GM19328 (cell line): ENCODE measurements at regions not wholly inside any gene's neighbourhood (a gene's known extent, or its start where the extent isn't known, plus 50 kb on each side); places are given as distances from the start of the nearest gene placed in this dataset.

Experiments used
- ATAC-seq: cut with Tn5 transposase; IDR thresholded peaks from one replicate; pipeline ENCODE4 v1.9.1; 2021; ENCODE audit warnings: mild to moderate bottlenecking, moderate library complexity; ENCODE audit not compliant: unreplicated experiment

- no peak for ATAC-seq
Measured at GRCh38 chr2:128490321-128490720, 171.7 kb upstream of the HS6ST1 start.

DNA sequence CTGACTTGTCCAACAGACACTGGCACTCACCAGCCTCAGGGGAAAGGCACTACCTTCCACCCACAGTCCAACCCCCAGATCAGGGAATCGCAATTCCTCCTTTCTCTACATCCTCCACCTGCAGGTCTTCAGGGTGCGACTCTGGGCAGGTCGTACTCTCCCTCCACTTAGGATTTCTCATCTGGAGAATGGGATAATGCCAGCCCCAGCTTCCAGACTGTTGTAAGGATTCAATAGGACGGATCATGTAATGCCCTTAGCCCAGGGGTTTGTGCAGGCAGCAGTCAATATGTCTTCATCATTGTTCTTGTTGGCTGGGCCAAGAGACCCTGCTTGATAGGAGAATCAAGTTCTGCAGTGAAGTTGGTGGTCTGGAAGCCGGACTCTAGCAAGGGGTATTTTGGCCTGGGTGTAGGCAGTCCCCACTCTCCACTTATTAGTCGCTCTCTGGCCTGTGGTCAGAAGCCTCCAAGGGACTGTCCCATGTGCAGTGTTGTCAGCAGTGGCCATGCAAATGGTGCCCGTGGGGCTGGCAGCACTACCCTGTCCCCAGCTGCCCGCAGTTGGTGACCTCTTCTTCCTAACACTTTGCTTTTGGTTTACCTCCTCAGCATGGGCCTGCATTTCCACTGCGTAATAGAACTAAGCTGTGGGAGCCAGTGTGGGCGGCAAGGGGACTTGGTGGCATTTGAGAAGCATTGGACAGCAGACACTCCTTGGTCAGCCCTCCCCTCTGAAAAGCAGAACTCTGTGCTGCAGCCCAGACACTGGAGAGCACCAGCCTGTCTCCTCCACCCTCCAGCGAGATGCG is 172.4 kb upstream of the HS6ST1 start:
- no peak for ATAC-seq

GRCh38 chr2:128491692-128492244 is 173.1 kb upstream of the HS6ST1 start:
- ATAC-seq: no peak

DNA sequence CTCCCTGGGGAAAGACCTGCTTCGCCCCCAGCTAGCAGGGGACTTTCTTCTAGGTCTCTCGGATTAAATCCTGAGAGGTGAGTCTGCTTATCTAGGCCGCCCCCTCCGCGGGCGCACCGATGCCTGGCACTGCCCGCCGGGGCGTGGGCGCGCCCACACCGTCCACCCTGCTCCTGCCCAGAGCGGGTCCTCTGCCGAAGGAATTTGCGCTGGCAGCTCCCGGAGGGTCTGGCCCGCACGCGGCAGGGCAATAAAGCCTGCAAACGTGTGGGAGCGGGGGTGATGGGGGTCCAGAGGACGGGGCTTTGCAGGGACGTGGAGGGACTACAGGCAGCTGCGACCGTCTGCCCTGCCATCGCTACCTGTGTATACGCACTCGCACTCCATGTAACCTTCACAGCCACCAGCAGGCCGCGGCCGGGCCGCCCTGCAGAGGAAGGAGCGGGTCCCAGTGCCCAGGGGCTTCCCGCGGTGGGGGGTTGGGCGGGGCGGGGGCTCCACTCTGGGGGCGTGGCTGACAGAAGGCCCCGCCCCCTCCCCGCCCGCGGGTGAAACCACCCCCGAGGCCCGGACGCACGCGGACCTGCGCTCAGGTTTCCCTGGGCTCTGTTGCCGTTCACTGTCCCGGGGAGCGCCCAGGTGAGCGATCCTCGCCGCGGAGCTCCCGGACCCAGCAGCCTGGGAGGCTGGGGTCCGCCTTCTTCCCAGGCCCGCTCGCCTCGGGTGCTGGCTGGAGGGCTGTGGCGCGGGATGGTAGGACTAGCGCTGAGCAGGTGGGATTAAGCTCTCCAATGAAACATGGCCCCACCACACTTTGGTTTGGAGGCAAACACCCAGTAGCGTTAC is 174.5 kb upstream of the HS6ST1 start:
- no peak for ATAC-seq

- ATAC-seq: no peak
Measured at GRCh38 chr2:128493880-128494279, 175.2 kb upstream of the HS6ST1 start.

DNA sequence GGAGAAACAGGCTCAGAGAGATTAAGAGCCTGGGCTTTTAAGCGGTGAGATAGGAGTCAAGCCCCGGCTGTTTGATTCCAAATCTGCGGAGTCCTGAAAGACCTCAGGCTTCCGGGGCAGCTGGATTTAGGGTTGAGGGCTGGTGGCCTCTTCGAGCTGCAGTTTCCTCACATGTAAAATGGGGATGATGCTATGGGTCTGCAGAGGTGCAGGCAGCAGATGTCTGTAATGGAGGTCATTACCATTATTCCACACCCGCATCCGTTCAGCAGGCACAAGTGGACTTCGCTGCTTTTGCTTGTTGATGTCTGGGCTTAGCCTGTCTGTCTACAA is 175.6 kb upstream of the HS6ST1 start:
- no peak for ATAC-seq

DNA sequence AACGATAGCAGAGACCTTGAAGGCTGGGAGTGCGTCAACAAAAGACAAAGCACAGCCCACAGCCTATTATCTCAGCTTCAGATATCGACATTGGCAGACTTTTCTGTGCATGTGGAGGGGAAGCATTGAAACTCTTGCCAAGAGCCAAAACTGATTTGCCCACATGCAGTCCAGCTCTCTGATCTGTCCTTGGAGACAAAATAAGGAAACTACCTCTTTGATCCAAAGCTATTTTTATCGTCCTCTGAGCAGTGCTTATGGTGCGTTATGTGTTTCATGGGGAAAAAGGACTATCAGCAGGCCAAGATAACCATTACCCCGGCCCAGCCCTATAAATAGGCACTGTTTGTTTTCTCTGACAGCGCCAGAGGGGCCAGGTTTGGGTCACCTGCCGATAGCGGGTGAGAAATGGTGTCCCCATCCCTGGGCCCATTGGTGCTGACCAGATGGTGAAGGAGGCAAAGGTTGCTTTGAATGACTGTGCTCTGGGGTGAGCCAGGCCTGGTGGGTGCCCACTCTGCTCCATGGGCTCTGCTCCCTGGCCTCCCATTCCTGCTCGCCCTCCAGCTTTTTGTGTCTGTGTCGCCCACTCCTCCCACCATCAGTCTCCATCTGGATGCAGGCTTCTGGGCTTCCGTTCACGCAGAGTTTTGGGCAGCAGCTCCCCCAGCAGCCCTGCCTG is 176.1 kb upstream of the HS6ST1 start:
- ATAC-seq: no peak

DNA sequence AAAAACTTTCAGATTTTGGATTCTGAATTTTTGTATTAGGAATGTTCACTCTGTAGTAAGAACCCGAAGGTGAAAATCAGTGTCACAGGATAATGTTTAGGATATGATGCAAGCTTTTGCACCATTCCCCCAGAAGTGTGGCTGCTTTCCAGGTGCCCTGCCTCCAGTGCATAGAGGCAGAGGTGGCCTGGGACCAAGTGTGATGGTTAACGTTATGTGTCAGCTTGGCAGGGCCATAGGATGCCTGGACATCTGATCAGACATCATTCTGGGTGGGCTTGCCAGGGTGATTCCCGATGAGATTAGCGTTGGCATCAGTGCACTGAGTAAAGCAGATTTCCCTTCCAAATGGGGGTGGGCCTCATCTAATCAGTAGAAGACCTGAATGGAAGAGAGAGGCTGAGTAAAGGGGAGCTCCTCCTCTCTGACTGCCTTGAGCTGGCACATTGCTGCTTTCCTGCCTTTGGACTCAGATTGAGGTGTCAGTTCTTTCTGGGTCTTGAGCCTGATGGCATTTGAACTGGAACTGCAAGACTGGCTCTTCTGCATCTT is 177.4 kb upstream of the HS6ST1 start:
- ATAC-seq: no peak

GRCh38 chr2:128496700-128497099 is 178.0 kb upstream of the HS6ST1 start:
- no peak for ATAC-seq

DNA sequence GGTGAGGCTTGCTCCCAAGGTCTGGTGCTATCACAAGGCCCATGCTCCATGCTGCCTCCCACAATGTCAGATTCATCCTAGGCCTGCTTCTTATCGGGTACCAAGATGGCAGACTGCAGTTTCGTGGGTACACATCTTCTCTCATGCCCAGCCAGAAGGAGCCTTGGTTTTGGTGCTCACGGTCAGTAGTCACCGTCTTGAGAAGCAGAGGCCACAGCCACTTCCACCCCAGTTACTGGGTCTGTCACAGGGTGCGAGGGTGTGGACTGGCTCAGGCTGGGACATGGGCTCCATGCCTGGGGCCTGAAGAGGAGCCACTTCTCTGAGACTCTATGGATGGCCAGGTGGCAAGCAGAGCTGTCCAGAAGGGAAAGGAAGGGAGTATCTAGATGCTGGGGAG is 178.8 kb upstream of the HS6ST1 start:
- ATAC-seq: no peak

DNA sequence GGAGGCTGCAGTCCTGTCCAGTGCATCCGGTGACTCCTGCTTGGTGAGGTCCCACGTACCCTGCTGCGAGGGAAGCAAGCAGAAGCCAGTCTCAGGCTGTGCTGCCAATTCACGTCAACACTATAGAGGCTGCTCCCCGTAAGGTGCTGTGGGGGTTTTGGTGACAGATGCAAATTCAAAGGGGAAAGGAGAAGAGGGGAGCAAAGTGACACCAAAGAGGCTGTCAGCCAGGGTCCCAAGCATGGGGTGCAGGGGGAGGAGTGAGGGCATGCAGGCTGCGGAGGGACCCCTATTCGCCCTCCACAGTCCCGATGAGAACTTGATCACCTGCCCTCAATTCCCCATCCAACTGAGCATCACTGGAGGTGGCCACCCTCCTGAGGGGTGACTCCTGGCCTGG is 179.4 kb upstream of the HS6ST1 start:
- ATAC-seq: no peak

DNA sequence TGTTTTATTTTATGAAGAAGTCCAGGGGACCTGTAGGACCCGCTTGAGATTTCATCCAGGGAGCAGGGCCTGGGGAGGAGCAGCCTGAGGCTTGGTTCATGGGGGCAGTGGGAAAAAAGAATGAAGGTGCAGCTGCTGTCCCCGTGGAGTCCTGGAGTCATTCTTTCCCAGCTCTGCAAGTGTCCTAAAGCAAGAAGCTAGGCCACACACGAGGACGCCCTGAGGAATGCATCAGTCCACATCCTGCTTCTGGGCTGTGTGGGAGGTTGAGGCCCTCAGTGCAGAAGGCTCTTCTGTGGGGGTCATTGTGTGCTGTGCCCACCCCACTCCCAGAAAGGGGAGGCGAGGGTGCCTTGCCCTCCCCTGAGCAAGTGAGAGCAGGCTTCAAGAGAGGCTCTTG is 179.9 kb upstream of the HS6ST1 start:
- ATAC-seq: no peak

GRCh38 chr2:128499367-128500137 is 180.9 kb upstream of the HS6ST1 start:
- no peak for ATAC-seq

DNA sequence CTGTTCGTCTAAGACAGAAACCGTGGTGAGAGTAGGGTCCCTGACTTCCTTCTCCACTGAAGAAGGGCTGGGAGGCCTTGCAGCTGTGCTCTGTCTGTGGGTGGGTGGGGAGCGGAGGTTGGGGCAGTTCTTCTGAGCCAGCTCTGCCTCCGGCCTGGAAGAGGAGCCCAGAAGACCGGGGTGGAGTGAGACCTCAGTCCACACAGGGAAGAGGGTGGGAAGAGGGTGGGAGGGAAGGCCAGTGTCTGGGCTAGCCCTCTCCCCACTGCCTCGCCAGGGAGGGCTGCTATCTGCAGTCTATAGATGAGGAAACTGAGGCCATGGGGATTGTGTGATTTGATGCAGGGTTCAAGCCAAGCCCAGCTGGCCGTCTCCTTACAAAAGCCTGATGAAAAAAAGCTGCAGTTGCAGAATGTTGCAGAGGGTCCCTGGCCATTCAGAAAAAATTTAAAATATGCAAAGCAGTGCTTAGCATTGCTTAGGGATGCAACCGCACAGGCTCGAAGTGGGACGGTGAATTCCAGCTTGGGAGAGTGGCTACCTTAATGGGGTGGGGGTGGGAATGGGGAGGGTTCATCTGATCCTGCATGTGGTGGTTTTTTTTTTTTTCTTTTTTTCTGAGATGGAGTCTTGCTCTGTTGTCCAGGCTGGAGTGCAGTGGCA is 181.6 kb upstream of the HS6ST1 start:
- ATAC-seq: no peak

DNA sequence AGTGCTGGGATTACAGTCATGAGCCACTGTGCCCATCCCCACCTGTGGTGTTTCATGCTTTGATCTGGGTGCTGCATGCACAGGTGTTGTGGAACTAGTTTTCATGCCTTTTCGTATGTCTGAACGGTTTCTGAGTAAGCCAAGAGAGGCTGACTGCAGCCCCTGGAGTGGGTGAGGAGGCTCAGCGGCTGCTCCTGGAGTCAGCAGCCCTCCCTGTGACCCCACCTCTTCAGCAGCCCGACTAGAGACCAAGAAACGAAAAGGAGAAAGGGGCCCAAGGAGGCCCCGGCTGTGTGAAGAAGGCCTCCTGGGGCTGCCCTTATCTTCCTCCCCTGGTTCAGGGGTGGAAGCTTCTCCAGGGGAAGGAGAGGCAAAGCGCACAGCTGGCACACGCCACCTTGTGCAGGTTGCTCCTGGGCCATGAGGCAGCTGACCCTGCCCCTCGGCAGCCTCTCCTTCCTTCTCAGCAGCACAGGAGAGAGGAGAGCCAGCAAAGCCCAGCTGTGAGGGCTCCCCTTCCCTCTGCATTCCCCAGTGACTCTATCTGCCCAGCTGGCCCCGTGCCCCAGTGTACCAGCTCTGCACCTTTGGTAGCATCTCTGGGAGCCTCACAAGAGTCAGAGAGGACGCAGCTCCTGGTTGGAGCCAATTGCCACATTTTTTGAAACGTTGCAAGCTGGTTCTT is 182.5 kb upstream of the HS6ST1 start:
- no peak for ATAC-seq

DNA sequence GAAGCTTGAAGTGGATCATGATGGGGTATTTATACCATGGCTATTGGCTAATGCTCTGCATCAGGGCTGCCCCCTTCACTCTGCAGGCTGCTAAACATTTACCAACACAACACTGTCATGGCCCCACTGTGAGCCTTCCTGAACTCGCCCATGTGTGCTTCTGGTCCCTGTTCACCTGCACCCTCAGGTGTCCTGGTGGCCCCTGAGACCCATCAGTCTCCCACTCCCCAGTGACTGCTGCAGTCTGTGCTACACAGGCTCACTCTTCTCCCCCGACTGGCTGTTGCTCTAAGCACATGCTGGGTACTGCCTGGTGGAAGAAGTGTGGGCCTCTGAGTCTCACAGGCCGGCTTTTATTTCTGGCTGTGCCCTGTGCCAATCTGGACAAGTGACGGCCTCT is 183.0 kb upstream of the HS6ST1 start:
- ATAC-seq: no peak

DNA sequence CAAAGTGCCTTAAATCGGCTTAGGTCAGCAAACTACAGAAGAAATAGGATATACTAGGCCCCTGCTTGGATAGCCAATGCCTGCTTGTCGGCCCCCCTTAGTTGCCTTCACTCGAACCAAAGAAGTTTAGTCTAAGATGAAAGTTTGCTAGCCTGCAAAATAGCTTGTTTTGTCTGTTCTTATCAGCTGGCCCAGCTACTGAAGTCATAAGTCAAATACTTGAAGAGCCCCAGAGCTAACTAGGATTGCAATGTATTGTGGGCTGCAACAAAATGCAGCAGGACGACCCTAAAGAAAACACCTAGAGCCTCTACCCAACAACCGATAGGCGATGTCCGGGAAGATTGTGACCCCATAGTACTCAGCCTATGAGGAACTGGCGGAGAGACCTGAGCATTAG is 183.5 kb upstream of the HS6ST1 start:
- no peak for ATAC-seq

GRCh38 chr2:128502638-128503246 is 184.1 kb upstream of the HS6ST1 start:
- no peak for ATAC-seq
